Brain microvascular endothelial cell (primary cell): ENCODE measurements at regions not wholly inside any gene's neighbourhood (a gene's known extent, or its start where the extent isn't known, plus 50 kb on each side); places are given as distances from the start of the nearest gene placed in this dataset.
A peak's percentile ranks its signal among the peaks of the same experiment; 100 is the strongest.

Source experiments
- DNase-seq: peaks from one replicate; pipeline ENCODE4 v3.0.0-alpha.2; 2020
- H3K27ac ChIP-seq: fragments of 250-450 bp; sonication (Bioruptor Pico); 2 replicates; pipeline ENCODE4 v1.5.1; 2020; ENCODE audit warnings: mild to moderate bottlenecking, moderate library complexity
- H3K27me3 ChIP-seq: fragments of 250-450 bp; sonication (Bioruptor Pico); replicated peaks from 2 replicates; pipeline ENCODE4 v1.5.1; 2020; ENCODE audit warnings: mild to moderate bottlenecking
- H3K36me3 ChIP-seq: fragments of 250-450 bp; sonication (Bioruptor Pico); replicated peaks from 2 replicates; pipeline ENCODE4 v1.5.1; 2020; ENCODE audit warnings: mild to moderate bottlenecking
- H3K4me3 ChIP-seq: 2 replicates; pipeline ENCODE4 v1.5.1; 2011; ENCODE audit warnings: low read depth, mild to moderate bottlenecking, control low read depth, low read length, moderate library complexity
- CTCF ChIP-seq: IDR thresholded peaks from 2 replicates; pipeline ENCODE4 v1.5.1; 2011; ENCODE audit warnings: low read depth, mild to moderate bottlenecking, moderate library complexity, low read length, control low read depth, inconsistent platforms; ENCODE audit errors: missing control alignments
- in situ Hi-C: cut with HindIII; loops from 2 replicates; pipeline ENCODE4 v1.10.0; 2017; ENCODE audit warnings: low sequenced_read_pairs, low pct_ligation_motif_present

DNA sequence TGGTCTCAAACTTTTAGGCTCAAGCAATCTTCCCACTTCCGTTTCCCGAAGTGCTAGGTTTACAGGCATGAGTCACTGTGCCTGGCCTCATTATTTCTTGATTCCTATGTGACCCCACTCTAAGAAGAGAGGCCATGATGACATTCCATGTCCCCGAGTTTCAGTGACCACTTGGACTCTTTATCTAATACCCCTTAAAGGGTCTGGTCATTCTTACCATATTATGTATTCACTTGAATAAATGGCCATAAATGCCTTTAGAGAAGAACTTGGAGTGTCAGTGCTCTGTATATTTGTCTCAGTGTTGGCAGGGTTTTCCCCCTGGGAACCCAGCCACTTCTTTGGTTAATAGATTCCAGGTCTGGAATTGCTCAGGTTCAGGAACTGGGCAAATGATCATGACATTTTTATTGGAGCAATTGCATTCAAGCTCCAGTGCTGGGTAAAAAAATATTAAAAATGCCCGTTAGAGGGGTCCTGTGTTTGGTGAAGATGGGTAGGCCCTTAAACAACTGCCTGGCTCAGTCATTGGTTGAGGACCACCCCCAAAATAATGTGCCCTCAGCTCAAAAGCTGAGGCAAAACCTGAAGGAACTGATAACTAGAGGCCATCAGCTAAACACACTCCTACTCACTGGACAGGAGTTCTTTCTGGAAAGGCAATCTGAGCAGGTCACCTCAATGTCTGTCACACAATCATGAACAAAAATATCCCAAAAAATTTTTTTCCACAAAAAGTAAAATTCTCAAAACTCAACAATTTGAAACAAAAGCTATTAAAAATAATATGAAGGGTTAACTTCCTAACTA is 186.6 kb upstream of the ZNF608 start:
- Histone ChIP-seq H3K4me3 (no peak overlapping the region), H3K36me3 (no peaks in the 10 kb centered on the region), H3K27ac (no peak overlapping the region), H3K27me3 (no peaks in the 10 kb centered on the region)
- in situ Hi-C loops = no loop called here
- no peak for TF ChIP-seq CTCF
- no peak for DNase-seq

DNA sequence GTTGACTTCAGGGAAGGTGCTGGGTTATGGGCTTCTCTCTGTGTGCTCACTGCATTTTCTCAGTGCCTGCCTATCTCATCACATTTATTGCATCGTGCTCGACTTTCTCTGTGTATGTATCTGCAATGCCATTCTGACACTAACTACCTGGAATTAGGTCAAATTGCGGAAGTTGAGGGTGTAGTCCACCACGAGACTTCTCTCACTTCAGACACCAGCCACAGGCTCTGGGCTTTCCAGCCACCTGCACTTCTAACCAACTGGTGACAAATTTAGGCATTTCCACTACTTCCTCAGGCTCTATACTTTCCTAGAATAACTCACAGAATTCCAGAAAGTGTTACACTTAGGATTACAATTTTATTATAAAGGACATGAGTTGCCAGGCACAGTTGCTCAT is 188.6 kb upstream of the ZNF608 start:
- Histone ChIP-seq H3K27me3 (no peaks in the 10 kb centered on the region), H3K27ac (no peak overlapping the region), H3K4me3 (no peak overlapping the region), H3K36me3 (no peaks in the 10 kb centered on the region)
- TF ChIP-seq CTCF = no peak
- no peak for DNase-seq
- in situ Hi-C loops = no loop called here

- in situ Hi-C loops = no loop called here
- Histone ChIP-seq H3K36me3 (no peaks in the 10 kb centered on the region), H3K27ac (peak overlapping the region; percentile 66), H3K27me3 (no peaks in the 10 kb centered on the region), H3K4me3 (no peak overlapping the region)
- TF ChIP-seq CTCF = no peak
- no peak for DNase-seq
Observed at GRCh38 chr5:124936626-124936933, 190.1 kb upstream of the ZNF608 start.

GRCh38 chr5:124941051-124942049 is 194.9 kb upstream of the ZNF608 start:
- Histone ChIP-seq H3K4me3 (no peak overlapping the region), H3K27ac (no peak overlapping the region), H3K27me3 (no peaks in the 10 kb centered on the region), H3K36me3 (no peaks in the 10 kb centered on the region)
- in situ Hi-C loops = no loop called here
- no peak for TF ChIP-seq CTCF
- DNase-seq = no peak

- H3K4me3 ChIP-seq = no peak overlapping the region
- H3K36me3 ChIP-seq = no peaks in the 10 kb centered on the region
- no peak overlapping the region for H3K27ac ChIP-seq
- DNase-seq = no peak
- H3K27me3 ChIP-seq = no peaks in the 10 kb centered on the region
- no peak for TF ChIP-seq CTCF
- in situ Hi-C loops = no loop called here
Observed at GRCh38 chr5:124948062-124948753, 201.8 kb upstream of the ZNF608 start.
